ENCODE measurements at regions not wholly inside any gene's neighbourhood (a gene's known extent, or its start where the extent isn't known, plus 50 kb on each side); places are given as distances from the start of the nearest gene placed in this dataset.

GRCh38 chr16:24635900-24636610, 93.4 kb upstream of the TNRC6A start:
- TF ChIP-seq CTCF (conservative IDR thresholded peaks at IDR 0.05; ENCODE audit: low read depth, low read length): no peak
- no peak for TF ChIP-seq EZH2 (IDR thresholded peaks at IDR 0.05; ENCODE audit: borderline replicate concordance, low read depth, low read length, poor library complexity, severe bottlenecking)
